ENCODE measurements at regions not wholly inside any gene's neighbourhood (a gene's known extent, or its start where the extent isn't known, plus 50 kb on each side); places are given as distances from the start of the nearest gene placed in this dataset.

DNA sequence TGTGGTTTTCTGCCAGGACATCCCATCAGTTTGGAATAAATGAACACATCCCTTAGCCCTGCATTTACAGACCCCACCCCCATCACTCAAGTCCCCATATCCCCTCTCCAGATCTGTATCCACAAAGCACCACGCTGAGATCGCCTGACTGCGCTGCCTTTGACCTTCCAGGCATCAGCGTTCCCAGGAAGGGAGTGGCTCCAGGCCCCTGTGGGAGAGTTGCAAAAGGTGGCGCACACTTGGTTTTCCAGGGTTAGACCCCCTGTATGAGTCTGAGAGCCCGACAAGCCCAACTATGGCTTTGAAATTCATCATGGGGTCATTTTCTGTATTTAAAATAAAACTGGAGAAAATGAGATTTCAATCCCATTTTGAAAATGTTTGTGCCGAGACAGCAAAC is 137.0 kb upstream of the ZNF236 start:
- TF ChIP-seq CTCF (conservative IDR thresholded peaks at IDR 0.05 in 1 of 2, IDR thresholded peaks at IDR 0.05 in 1 of 2; ENCODE audit: low read depth in 1 of 2, low read length in 2 of 2) (no peak), EZH2 (IDR thresholded peaks at IDR 0.05; ENCODE audit: low read length, missing control alignments) (no peak)

All from fibroblast of lung (primary cell).